Activated CD8-positive, alpha-beta memory T cell treated with anti-CD3 and anti-CD28 coated beads, Interleukin-2, amount 50 U/mL, for 24 hours (primary cell): ENCODE measurements at regions not wholly inside any gene's neighbourhood (a gene's known extent, or its start where the extent isn't known, plus 50 kb on each side); places are given as distances from the start of the nearest gene placed in this dataset.
"Not testable (repeated sequence)": the region's sequence is repeated elsewhere in the genome, so short reads cannot be mapped to it uniquely, and the experiment has no call there.

Experiments
- DNase-seq: peaks from one replicate; pipeline ENCODE4 v3.0.0-alpha.2; 2020; ENCODE audit errors: extremely low read depth

DNA sequence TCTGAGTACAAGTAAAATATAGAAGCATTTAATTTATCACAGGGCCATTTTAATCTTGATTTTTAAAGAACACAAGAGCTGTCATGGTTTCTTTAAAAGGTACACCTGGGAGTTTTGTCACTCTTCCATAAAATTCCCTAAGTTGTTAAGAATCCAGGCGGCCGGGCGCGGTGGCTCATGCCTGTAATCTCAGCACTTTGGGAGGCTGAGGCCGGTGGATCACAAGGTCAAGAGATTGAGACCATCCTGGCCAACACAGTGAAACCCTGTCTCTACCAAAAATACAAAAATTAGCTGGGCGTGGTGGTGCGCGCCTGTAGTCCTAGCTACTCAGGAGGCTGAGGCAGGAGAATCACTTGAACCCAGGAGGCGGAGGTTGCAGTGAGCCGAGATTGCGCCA lies 278.3 kb downstream of the PCDH17 start:
- DNase-seq = not testable (repeated sequence)

DNA sequence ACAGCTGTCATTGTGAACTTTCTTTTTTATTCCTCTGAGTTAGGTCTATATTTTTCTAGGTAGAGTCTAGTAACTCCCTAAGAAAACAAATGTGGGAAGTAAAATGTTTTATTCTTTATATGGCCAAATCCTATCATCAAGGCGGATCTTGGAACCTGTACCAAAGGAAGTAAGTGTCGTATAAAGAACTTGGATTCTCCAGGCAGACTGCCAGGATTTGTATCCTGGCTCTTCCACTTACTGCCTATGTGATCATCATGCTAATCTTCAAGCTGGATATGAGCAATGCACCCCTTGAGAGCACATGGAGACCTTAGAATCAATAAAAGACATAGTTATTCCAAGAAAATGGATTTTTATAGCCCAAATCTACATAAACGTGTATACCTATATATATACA lies 286.5 kb downstream of the PCDH17 start:
- no peak for DNase-seq

DNA sequence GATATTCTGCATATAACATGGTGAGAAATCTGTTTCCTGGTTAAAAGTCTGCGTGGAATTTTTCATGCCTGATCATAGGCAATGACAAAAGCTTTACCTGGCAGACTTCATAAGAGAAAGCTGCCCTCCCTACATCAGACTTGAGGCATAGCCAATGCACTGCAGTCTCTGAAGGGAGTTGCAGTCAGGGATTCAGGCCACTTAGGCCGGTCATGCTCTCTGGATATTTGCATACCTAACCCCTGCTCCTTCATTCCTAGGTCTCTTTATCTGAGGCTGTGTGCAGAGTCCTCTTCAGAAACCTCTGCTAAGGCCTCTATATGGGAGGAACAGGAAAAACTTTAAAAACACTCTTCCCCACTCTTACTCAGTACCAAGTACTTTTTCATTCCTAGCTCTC lies 287.4 kb downstream of the PCDH17 start:
- no peak for DNase-seq

DNA sequence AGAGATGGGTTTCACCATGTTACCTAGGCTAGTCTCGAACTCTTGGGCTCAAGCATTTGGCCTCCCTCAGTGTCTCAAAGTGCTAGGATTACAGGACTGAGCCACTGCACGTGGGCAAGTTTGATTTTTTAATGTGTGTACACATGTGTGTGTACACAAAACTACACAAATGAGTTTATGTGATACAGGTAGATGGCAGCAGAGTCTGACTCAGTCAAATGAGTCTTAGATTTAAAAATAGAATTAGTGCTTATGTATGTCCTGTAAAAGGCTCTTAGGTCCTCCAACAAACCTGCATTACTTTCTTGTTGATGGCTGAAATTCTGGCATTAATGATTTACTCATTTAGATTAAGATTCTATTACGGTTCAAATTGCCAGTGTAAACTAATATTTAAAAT lies 293.7 kb downstream of the PCDH17 start:
- no peak for DNase-seq

DNA sequence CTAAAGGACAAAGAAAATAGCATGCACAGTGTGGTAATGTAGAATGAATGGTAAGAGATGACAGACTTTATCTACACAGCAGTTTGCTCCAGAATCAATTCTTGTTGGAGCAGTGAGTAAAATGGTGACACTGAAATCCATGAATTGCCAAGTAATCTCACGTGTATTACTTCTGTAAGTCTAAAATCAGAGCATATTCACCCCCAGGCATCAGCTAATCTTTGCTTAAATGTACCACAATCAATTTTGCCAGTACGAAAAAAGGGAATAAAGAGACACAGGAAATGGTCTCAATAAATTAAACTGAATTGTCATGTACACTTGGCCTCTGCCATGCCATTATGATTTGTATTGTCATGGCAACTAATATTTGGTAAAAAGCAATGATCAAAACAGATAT lies 294.2 kb downstream of the PCDH17 start:
- no peak for DNase-seq

DNA sequence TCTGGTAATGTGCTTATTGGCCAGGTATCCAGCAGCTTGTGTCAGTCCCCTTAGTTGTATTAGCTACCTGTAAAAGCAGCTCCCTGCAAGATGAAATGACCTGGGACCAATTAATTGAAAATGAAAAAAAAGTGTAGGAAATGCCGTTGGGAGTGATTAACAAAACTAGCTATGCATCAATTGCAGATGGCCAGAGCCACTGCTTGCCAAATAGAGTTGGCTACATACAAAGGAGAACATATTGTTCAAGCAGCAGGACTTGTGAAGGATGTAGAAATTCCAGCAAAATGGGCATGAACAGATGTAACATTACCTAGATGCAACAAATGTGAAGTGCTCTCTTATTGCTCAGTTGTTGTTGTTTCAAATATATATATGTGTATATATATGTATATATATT lies 300.5 kb downstream of the PCDH17 start:
- no peak for DNase-seq

DNA sequence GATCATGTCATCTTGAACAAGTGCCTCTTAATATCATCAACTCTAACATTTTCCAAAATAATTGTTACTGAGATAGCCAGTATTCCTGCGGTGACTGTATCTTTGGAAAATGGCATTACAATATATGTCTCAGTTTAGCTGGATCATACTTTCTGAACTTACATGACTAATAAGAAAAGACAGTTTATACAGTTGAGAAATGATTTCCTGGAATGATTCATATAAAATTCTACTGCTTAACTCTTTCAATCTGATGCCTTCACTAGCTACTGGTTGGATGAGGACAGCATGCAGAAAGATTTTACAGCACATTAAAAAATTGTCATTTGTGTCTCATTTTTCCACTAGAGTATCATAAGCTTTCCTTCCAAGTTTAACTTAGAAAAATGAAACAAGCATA lies 302.1 kb downstream of the PCDH17 start:
- no peak for DNase-seq

DNA sequence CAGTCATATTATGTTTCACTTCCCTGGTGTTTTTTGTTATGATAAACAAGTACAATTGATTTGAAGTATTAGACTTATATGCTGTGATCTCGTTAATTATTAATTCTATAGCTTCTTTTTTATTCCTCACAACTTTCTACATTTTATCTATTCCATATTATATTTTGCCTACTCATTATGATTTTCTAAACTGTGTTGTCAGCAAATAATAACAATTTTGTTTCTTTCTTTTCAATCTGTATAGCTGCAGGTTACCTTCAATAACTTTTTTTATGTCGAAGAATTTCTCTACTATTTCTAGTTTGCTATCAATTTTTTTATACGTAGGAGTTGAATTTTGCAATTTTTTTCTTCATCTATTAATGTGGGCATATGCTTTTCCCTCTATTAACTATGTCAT lies 304.4 kb downstream of the PCDH17 start:
- DNase-seq = no peak

DNA sequence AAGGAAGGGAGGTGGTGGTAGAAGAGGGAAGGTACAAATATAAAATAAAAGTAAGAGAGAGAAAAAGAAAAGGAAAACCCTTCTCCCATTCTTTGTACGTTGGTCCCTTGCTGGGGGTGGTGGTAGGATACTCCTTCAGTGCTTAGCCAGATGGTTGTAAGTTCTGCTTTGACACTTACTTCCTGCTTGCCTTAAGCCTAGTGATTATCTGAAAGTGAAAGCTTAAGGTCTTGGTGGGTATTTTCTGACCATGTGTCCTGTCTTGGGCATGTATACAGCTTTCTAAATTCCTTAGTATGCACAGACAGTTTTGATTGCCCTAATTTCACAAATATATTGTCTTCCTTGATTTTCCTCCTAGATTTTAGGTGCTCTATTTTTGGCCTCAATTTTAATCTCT lies 314.8 kb downstream of the PCDH17 start:
- no peak for DNase-seq

DNA sequence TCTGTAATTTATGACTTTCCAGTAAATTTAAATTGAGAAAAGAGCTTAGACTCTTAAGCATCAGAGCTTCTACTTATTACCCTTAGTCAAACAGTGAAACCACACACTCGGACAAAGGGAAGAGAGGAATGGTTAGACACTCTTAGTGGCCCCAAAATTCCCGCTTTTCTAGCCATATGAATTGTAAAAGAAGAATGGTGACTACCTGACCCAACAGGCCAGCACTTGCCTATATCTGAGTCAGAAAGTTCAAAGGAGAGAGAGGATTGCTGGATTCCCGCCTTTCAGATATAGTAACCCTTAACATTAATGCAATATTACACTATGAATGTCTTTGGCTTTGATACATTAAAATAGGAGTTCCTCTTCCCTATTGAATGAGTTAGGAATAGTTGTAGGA lies 317.3 kb downstream of the PCDH17 start:
- no peak for DNase-seq

DNA sequence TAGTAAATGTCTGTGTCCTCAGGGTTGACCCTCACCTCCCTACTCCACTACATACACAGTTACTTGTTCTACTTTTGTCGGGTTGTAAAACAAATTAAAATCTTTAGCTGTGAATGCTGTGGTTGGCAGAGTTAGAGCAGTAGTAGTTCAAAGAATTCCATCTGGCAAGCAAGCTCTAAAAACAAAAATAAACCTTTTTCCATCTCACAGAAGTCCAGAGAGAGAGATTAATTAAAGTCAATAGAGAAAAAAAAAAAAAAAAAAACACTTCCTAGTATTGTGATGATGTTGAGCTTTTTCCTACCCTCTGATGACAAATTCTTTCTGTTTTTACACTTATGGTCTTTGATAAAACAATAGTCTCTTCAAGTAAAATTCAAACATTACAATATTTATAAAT lies 338.4 kb downstream of the PCDH17 start:
- DNase-seq = no peak

DNA sequence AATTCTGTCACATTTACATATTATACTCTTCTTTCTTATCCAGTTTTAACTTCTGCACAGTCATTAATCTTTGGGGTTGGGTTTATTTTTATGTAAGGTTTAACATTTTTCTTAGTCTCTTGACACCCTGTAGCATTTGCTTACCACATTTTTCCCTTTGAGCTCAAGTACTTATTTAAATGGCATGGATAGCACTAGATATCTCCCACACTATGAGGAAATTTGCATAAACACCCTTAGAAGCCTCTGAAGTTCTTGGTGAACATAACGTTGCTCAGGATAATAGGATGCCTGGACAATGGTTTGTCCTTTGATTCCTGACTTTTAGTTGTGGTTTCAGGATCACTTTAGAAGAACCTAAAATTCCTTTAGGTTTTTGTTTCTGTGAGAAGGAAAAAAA lies 338.9 kb downstream of the PCDH17 start:
- DNase-seq = no peak

DNA sequence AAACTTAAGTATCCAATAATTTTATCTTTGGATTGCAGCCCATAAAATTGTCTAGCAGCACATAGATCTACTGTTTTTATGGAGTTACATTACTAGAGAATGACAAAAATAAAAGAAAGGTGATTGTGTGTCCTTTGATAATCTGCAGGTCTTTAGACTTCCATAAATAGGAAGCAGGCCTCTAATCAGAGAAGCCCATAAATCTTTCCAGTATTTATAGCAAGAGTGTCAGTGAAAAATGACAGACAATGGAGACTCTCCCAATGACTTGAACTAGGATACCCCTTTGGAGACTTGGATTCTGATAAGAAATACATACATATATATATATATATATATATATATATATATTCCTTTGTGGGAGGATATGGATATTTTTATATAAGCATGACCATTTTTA lies 351.2 kb downstream of the PCDH17 start:
- no peak for DNase-seq

DNA sequence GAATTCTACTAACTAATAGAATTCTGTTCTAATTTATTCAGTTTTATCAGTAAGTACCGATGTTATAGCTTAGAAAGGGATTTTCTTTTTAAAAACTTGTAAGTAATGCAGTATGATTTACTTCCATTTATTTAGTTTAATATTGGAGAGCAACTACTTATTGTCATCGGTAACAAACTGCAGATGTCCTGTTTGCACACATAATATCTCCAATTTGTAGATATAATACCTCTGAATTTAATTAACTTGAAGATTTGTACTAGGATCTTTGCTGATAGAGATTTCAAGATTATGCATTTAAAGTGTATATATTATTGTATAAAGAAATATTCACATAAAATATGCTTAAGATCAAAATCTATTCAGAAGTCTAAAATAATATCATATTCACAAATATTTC lies 356.7 kb downstream of the PCDH17 start:
- no peak for DNase-seq

DNA sequence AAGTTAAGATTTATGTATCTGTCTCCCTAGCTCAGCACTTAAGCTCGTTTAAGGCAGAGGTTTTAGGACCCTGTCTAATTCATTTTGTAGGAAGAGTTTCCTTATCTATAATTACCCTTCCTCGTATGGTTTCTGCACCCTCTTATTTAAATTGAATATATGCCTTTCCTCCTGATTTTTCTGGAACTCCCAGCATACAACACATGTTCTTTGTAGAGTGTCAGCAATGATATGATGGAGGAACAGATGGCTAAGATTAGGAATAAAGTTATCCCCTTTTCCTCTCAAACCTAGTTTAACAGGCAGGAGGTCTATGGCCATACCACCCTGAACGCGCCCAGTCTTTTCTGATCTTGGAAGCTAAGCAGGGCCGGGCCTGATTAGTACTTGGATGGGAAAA lies 359.5 kb downstream of the PCDH17 start:
- DNase-seq = no peak

DNA sequence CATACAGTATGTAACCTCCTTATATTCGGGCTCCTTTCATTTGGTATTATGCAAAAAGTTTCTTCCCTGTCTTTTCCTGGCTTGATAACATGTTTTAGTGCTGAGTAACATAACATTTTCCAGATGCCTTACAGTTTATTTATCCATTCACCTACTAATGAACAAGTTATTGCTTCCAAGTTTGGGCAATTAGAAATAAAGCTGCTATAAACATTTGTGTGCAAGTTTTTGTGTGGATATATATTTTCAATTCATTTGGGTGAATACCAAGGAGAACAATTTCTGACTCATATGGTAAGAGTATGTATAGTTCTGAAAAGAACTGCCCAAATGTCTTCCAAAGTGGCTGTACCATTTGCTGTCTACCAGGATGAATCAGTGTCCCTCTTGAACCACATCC lies 360.9 kb downstream of the PCDH17 start:
- no peak for DNase-seq

DNA sequence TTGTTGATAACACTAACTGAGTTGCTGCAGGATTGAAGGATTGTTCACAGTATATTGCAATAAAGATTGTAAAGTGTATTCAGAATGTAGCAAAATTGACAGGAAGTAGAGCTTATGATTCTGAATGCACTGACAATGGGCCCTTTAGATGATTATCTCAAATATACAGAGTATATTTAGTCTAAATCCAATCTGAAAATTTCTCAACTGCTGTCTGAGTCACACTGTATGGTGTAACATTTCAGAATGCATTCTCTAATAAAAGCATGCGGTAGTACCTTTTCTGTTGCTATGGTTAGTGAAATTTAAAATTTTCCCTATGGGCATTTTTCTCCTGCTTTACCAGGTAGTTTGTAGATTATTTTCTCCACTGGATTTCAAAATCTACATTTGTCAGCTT lies 365.2 kb downstream of the PCDH17 start:
- no peak for DNase-seq

DNA sequence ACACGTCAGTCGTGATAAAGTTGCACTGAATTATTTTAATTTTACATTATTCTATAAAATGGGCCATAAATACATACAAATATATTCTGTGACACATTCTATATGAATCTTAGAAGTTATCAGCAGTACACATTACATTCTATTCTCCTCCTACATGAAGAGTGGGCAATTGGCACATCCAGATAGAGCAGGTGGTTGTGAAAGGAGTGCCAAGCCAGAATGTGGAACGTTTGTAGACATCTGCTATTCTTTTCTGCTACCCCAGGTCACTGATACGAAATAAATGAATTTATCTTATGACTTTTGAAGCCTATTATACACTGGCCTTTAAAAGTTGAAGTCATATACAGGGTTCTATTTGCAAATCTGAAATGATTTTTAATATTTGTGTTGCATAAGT lies 373.2 kb downstream of the PCDH17 start:
- DNase-seq = no peak

DNA sequence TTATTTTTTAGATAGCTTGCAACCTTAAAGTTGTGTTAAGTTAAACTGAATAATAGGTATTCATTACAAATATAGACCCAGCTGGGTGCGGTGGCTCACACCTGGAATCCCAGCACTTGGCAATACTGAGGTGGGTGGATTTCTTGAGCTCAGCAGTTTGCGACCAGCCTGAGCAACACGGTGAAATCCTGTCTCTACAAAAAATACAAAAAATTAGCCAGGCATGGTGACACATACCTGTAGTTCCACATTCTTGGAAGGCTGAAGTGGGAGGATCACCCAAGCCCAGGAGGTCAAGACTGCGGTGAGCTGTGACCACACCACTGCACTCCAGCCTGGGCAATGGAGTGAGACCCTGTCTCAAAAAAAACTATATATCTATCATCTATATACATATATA lies 386.5 kb downstream of the PCDH17 start:
- no peak for DNase-seq

DNA sequence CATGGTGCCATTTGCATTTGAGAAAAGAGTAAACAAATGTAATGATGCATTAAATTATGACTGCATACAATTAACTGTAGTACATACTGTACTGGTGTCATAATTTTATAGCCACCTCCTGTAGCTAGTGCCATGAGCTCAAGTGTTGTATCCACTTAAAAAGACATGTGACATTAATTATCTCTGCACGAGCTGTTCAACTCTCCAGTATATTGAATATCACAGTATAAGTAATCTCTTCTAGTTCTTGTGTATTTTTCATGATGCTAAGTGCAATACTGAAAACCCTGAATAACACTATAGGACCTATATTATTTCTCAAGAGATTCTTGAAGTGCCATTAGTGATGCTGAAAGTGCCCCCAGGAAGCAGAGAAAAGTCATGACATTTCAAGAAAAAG lies 387.3 kb downstream of the PCDH17 start:
- DNase-seq = no peak

DNA sequence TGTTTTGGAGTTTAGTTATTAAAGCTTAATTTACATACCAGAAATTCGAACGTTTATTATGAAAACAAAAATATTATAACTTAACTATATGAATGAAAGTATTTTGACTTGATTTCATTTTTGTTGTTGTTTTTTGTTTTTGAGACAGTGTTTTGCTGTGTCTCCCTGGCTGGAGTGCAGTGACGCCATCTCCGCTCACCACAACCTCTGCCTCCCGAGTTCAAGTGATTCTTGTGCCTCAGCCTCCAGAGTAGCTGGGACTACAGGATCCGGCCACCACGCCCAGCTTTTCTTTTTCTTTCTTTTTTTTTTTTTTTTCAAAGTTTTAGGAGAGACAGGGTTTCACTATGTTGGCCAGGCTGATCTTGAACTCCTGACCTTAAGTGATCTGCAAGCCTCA lies 392.6 kb downstream of the PCDH17 start:
- no peak for DNase-seq

DNA sequence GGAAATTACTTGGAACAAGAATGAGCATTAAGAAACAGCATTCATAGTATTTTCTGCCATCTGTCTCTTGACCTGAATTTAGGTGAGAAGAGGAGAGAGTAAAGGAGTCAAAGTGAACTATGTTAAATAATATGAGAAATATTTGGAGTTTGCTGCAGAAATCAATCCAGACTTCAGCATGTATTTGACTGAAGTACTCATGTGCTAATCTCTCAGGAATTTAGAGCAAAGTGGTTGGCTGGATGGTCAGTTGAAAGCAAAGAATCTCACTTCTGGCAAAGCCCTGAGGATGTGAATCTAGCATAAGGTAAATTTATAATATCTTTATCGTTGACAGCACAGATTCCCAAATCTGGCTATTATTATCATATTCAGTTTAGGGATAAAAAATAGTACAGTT lies 394.3 kb downstream of the PCDH17 start:
- no peak for DNase-seq

DNA sequence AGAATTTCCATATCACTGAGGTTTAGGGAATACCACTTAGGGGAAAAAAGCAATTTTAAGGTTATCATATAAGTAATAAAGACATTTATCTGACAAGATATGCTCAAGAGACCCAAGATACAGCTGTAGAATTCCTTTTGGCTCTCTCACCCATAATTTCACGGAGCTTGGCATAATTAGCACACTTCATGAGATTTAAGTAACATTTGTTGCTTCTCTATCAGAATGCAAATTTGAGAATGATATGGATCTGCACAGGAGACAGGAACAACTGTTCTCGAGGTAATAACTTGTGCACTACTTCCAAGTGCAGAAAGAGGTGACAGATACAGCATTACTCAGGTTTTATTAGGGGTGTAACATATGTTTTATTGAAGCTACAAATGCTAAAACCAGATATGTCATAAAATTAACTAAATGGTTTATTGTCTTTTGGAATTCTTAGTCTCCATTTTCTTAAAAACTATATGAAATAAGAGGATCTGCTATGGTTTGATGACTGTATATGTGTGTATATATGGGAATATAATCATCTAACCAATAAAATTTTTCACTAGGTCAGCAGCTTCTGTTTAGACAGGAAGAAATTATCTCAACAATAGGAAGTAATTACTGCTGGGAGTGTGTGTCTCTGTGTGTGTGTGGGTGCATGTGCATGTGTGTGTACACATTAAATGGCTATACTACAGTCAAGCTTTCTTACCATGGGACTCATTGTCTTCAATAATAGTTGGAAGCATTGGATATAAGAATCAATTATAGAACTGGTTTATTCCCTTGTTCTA lies 401.3 kb downstream of the PCDH17 start:
- no peak for DNase-seq

DNA sequence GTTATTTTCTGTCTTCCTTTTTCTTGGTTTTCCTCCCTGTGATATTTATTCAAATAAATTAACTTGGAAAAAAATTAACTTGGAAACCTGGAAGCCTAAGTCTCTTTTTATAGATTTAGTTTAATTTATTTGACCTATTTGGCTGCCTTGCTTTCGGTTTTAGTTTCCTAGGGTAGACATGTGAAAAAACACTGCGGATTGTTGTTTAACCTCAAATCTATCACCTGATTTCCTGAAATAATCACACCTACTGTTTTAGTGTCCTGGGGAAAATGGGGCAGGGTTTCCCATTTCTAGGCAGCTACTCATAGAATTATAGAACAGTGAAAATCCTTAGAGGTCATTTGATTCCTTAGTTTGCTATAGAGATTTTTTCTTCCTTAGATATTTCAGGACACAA lies 412.4 kb downstream of the PCDH17 start:
- DNase-seq = no peak
